Fibroblast of the conjunctiva (primary cell): ENCODE measurements at regions not wholly inside any gene's neighbourhood (a gene's known extent, or its start where the extent isn't known, plus 50 kb on each side); places are given as distances from the start of the nearest gene placed in this dataset.

Source experiments
- DNase-seq: peaks from one replicate; pipeline ENCODE4 v3.0.0-alpha.2; 2010; ENCODE audit warnings: low read depth

DNA sequence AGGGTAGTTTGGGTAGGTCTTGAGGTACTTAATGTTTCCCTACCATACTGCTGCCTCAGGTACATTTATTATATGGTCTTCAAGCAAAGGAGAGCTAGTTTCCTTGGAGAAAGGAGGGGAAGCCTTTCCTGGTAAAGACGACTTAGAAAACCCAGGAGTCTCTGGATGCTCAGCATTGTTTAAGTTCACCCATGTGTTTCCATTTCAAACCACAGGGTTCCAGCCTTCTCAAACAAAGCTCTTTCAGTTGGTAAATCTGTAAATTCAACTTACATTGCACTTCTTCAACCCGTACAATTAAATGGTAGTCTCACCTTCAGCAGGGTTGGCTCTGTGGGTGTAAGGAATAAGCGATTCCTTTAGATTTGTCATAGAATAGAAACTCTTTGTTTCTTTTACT is 111.9 kb upstream of the UNC5C start:
- no peak for DNase-seq

DNA sequence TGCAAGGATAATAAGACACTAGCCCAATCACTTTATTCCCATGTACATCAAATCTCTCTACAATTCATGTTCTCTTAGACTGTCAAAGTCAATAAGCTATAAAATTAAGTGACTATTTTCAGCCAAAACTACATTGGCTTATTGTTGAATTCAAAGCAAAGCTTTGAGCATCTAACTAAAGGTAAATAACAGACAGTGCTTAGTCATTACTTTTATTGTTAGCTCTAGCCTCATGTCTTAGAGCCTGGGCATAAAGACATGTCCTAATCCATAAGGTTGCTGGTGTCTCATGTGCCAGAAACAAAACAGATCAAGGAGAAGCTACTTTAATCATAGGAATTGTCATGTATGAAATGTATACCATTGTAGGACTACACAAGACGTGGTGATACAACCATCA is 103.1 kb upstream of the UNC5C start:
- no peak for DNase-seq

DNA sequence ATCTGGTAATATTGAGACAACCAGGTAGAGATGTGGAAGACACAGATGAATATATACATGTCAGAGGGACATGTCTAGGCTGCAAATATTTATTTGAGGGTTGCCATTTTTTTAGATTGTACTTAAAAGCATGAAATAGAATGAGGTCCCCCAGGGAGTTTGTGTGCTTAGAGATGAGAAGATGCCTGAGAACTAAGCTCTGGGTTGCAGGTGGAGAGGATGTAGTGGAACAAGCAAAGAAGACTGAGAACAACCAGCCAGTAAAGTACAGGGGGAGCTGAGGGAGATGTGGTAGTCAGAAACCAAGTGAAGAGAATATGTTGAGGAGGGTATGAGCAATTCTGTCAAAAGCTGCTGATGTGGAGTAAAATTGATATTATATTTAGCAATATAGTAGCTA is 95.6 kb upstream of the UNC5C start:
- no peak for DNase-seq

DNA sequence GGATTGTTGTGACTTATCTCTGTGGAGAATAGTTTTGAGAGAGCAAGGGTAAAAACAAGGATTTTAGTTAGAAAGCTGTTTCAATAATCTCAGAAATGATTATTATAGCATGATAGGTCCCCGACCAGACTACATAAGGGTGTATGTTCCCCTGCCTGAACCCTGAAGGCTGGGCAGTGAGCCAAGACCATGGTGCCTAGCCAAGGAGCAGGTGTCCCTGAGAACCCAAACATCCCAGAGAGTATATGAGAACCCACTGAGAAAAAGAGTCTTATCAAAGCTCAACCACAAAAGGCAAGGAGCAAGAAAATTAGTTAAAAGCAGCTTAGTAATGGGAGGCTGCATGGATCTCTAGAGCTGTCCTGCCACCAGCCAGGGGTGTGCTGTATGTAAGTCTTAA is 94.9 kb upstream of the UNC5C start:
- no peak for DNase-seq

DNA sequence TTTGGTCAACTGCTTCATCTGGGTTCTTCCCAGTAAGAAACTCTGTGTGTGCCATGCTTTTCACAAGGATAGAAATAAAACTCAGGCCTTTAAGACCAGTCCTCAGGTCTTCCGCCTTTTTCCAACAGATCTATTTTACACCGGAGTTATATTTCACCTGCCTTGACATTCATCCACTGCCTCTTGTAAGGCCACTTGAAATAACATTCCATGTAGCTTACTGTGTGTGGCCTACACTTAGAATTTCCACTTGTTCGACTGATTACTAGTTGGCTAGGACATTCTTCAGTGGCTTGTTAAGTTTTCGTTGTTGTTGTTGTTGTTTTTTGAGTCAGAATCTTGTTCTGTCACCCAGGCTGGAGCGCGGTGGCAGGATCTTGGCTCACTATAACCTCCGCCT is 92.8 kb upstream of the UNC5C start:
- no peak for DNase-seq

DNA sequence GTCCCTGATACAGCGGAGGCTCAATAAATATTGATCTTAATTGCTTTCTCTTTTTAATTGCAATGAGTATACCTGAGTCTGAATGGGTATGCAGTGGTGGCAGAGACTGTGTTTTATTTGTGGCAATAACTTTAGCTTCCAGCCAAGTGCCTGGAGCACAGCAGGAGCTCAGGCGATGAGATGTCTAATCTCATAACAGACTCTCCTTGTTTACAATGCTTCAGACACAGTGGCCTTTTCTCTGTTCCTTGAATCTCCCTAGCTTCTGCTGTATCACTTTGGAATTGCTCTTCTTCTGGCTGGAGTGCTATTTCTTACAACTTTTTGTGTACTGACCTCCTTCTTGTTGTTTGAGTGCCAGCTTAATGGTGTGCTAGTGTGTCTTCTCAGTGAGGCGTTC is 91.5 kb upstream of the UNC5C start:
- no peak for DNase-seq

DNA sequence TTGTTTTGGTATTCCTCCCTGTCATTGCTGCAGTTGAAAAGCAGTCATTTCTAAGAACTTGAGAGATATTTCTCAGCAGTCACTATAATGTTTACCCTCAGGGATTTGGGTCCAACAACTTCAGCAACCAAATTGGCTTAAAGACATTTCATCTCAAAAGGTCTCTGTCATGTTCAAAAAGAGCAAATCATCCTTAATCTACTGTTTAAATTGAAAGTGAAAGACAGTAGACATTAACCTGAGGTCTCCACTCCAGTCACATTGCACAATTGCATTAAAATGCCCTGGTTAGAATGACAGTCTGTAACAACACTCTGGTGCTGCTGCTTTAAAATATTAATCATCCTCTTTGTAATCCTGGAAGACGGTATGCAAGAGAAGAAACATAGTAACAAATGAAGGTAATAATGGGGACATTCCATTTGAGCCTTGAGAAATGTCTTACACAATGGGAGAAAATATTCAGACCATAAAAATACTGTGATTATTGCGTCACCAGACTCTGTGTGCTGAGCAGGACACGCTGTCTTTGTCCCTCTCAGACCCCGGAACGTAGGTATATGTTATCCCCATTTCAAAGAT is 90.2 kb upstream of the UNC5C start:
- no peak for DNase-seq

DNA sequence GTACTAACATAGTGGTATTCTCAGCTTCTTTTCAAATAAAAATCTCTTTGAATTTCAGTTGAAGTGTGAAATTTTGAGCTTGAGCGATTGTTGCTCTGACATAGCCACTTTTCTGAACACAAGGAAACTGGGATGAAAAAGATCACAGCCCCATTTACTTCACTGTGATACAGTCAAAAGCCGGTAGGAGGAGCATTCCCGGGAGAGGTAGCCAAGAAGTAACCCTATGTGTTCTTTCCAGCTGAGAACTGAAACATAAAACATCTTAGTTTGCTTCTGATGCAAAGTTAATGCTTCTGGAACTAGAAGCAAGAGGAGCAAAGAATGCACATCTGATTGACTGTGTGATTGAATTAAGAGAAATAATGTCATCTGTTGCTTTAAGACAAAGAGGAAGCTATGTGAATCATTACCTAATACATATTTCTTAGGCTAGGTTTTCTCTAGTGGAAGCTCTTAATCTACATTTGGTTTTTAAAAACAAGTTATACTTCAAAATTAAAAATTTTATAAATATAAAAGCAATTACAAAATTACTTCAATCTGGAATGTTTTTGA is 88.3 kb upstream of the UNC5C start:
- DNase-seq = no peak

DNA sequence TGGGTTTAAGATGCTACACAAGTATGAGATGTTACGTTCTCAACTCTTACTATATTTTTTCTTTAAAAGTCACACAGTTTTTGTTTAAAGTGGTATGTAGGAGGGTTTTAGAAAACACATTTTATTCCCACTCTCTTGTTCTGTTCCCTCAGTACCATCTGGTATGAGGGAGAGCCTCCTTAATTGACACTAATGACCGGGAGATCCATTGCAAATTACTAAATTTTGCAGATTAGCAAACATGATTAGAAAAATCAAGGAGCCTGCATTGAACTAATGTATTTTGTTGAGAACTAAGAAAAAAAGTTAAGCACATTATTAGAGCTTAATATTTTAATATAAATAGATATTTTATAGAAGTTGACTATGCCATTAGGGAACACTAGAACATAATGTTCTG is 87.3 kb upstream of the UNC5C start:
- no peak for DNase-seq

DNA sequence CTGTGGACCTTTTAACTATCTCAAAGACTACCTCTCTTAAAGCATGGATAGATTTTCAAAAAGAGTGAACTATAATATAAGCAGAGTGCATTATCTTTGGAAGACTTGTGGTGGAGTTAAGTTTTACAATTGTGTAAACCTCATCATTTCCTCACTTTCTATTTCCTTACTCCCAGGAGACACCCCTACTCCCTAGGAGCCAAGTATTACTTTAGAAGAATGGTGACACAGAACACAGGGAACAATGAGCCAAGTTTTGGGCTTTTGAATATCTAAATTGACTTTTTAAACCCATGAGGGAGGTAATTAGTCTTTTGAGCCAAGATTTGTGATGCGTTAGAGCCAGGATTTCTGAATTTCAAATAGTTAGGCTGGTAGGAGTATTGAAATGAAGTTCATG is 78.9 kb upstream of the UNC5C start:
- DNase-seq = no peak

DNA sequence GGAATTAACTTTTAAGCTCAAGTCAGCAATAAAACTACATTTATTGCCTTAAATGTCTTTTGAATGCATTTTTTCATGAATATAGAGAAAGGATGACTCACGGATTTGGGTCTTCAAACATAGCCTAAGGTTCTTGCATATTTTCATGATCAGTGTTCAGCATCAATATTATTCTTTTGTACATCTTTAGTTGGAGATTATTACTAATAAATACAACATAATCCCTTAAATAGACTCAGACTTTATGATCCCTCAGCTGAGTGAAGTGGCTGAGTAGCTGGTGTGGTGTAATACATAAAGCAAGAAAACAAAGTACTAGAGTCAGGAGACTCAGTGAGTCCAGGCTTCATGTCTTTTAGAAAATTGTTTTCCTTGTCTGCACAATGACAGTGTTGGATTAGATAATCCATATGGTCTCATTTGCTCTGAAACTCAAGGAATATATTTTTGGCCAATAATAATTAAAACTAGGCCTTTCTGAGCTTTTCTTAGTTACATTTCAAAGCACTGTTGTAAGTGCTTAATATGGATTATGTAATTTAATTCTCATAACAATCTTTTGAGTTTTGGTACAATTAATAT is 78.3 kb upstream of the UNC5C start:
- no peak for DNase-seq

DNA sequence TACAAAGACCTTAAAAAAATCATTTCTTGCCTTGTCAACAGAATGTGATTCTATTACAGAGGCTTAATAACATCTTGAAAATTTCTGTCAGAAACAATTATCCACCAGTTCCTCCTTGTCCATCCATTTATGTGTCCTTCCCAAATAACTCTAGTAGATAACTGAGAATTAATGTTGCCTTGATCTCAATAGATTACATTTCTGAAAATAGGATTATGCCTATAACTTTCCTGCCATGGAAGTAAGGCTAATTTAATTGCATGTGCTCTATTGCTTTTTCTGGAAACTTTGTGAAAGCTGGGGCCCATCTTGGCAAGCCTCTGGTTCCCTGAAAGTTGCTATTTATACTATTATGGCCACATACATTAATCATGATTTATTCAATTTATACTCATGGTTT is 76.2 kb upstream of the UNC5C start:
- no peak for DNase-seq

DNA sequence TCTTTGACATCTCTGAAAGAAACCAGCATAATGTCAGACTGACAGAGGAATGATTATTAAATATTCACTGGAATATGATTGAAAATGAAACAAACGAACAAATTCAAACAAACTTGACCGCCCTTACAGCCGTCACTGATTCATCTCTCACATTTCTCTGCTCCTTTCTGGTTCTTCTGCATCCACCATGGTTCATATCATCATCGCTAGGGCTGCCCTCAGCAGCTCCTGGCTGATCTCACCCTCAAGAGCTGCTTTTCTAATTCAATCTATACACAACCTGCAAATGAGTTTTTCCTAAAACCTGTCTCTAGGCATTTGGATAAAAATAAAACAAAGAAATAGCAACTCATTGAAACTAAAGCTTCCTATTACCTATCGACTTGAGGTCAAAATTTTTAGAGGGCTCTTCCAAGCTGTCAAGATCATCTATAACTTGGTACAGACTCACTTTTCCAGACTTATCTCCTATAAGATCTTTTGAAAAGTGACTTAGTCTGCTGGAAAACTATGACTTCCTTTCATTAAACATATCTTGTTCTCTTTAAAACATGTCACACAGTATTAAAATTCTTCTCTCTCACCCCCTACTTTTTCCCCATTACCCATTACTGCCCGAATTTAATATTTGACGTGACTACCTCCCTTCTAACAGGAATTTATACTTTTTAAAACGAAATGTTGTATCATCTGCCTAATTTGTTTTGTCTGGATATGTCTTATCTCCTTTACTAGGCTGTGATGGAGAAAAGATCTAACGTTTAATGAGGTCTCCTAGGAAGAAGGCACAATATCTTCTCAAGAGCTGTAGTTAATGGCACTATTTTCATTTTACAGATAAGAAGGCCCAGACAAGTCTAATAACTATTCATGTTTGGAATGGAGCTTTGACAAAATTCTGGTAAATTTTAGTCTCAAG is 71.0 kb upstream of the UNC5C start:
- DNase-seq = no peak

DNA sequence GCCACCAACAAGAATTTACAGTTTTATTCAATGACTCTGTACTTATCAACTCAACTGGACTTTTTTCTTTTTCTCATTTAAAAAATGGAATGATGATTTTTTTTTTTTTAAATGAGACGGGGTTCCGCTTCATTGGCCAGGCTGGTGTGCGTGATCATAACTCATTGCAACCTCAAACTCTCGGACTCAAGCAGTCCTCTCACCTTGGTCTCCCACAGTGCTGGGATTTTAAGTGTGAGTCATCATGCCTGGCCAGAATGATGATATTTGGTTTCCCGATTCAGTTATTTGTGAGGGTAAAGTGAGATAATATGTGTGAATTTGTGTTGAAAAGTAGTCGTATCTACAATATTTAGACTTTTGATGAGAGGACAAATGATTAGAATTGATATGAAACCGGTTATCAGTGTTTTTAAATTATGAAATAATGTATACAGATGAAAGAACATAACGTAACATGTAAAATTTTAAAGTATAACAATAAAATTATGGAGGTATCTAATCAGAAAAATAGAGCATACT is 66.0 kb upstream of the UNC5C start:
- DNase-seq = no peak

DNA sequence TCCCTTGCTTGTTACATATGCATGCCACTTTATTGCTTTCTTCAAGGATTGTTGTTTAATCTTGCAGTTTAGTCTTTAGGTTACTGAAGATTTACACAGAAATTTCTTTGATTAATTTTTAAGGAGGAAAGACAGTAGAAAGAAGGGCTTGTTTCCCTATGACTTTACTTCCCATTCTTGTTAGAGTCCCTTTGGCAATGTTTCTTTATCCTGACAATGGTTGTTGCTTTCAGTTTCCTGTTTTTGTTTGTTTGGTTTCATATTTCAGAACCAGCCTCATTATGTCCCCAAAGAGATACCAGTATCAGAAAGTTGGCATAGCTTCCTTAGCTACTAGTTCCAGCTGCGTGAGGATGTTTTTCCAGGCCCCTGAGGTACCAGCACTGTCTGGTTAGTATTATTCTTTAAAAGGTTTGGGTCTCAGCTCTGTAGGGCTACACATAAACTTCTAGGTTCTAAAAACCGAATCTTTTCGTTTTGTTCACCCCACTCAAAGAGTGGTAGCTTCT is 61.3 kb upstream of the UNC5C start:
- no peak for DNase-seq

DNA sequence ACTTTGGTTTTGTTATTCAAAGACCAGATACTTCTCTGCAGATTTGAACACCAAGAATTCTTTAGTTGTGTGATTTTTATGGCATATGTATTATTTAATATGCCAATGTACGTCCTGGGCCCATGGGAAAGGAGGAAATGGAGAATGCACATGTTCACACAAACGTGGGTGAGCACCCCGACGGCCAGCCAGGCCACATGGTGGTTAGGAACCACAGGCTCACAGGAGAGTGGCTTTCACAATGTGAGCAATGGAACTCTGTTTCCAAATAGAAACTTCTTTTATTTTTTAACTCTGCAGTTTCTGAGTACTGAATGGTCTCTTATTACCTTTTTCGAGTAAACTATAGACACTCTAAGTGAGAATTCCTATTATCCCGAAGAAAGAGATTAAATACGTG is 58.0 kb upstream of the UNC5C start:
- DNase-seq = no peak

DNA sequence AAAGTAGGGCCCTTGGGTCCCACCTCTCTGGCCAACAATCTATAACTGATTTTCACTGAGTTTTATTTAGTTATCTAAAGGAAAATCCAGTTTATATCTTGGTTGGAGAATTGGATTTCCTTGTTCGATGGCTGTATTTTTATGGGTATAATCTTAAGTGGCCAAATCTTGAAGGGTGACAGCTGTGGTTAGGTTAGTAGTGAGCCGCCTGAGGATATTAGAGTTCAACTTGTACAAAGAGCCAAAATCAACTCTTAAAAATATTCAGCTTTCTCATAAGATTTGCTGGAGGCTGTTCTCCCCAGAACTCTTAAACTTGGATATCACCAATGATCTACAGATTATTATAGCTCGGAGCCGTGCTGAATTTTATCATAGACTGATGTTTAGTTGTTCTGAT is 54.6 kb upstream of the UNC5C start:
- DNase-seq = no peak

DNA sequence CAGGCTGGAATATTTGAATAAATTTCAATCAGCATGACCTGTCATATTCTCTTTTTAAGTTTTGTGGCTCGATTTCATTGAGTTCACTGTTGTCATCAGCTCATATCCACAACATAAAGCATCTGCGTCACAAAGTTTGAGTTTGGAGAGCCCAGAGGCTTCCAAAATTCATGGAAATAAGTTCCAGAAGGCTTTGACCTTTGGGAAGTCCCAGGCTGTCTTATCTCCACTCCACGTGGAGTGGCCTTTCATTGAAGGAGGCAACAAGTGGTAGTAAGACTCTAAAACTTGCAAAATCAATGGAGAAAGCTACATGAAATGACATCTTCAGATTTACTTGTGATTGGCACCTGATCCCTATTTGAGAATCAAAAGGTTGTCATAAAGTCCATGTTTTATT is 54.1 kb upstream of the UNC5C start:
- DNase-seq = no peak

DNA sequence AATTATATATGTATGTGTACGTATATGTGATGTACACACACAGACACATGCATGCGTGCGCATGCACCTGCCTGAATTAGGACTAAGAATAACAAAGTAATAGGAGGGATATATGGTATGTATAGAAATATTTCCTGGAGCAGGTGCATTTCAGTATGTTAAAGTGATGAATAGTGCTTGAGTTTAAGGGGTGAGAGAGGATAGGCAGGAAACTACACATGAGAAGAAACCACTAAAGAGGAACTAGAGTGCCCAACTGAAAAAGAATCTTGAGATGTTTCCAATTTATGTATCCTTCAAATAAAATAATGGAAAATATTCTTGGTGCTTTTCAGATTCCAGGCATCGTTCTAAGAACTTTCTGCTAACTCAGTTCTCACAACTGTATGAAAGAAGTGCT is 52.6 kb upstream of the UNC5C start:
- no peak for DNase-seq

DNA sequence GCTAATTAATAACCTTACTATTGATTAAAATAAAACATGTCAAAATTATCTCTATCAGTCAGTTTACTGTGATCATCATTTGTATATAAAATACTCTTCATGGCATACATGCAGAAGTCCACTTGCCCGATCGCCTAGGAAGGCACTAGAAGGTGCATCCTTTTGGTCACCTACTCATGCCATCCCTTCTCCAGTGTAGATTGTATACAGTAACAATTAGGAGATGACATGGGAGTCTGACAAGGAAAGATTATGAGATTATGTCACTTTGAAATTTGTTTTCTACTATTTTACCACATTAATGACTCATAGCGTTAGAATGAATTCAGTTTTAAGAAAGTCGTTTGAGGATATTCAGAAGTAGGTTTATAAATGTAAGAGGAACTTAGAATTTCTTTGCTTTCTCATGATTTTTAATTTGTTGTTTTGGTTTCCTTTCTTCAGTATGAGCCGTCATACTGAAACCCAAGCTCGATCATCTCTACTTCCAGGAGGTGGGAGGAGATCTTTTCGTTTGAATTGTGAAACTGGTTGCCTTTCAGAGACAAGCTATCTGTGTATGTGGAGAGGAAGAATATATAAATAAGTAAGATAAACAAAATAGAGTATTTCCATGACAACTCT is 51.1 kb upstream of the UNC5C start:
- no peak for DNase-seq
